ENCODE measurements at regions not wholly inside any gene's neighbourhood (a gene's known extent, or its start where the extent isn't known, plus 50 kb on each side); places are given as distances from the start of the nearest gene placed in this dataset.

DNA sequence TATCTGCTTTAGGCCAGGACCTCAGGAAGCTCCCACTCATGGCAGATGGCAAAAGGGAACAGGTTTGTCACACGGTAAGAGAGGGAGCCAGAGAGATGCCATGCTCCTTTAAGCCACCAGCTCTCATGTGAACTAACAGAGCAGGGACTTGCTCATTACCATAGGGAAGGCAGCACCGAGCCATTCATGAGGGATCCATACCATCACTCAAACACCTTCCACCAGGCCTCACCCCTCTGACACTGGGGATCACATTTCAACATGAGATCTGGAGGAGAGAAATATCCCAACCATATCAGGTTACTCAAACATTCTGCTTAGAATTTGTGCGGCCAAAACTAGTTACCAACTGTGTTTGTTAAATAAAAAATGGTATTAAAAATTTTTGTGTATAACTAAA lies 427.0 kb downstream of the UQCRFS1 start:
- POLR2A ChIA-PET, result no interaction called here
- TF ChIP-seq L3MBTL2 (conservative IDR thresholded peaks at IDR 0.05) (no peak), FOXM1 (IDR thresholded peaks at IDR 0.05; ENCODE audit: borderline replicate concordance) (no peak), FOXK2 (IDR thresholded peaks at IDR 0.05) (no peak)
- CTCF ChIA-PET, result no interaction called here
- no peak for DNase-seq (ENCODE audit: extremely low spot score)

DNA sequence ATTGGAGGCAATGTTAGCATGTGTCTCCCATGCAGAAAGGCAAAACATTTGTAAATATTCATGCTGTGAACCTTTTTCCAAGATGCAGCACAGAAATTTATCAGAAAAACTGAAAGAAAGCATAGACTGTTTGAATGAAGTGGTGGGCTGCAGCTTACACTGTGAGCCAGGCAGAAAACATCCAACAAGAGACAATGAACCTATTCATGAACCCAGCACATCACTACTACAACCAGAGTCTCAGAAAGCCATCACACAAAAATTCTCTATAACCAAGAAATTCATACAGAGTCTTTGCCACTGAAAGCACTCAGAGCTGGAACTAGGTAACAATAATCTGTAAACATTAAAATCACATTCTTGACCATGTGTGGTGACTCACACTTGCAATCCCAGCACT lies 448.9 kb downstream of the UQCRFS1 start:
- POLR2A ChIA-PET, result no interaction called here
- DNase-seq (ENCODE audit: extremely low spot score), result no peak
- TF ChIP-seq ELF4 (IDR thresholded peaks at IDR 0.05) (no peak), SP1 (IDR thresholded peaks at IDR 0.05) (no peak), ARNT (IDR thresholded peaks at IDR 0.05) (no peak), FOXK2 (IDR thresholded peaks at IDR 0.05) (no peak), L3MBTL2 (conservative IDR thresholded peaks at IDR 0.05) (no peak), HDGF (IDR thresholded peaks at IDR 0.05; ENCODE audit: borderline replicate concordance) (no peak), SUZ12 (IDR thresholded peaks at IDR 0.05) (no peak), ZNF384 (IDR thresholded peaks at IDR 0.05) (no peak), TARDBP (IDR thresholded peaks at IDR 0.05) (no peak), NFRKB (IDR thresholded peaks at IDR 0.05) (no peak), FOXA1 (IDR thresholded peaks at IDR 0.05) (no peak), CTBP1 (IDR thresholded peaks at IDR 0.05; ENCODE audit: borderline replicate concordance) (no peak), BHLHE40 (IDR thresholded peaks at IDR 0.05; ENCODE audit: borderline replicate concordance) (no peak), FOXM1 (IDR thresholded peaks at IDR 0.05; ENCODE audit: borderline replicate concordance) (no peak), LEF1 (IDR thresholded peaks at IDR 0.05; ENCODE audit: borderline replicate concordance) (no peak)
- TF ChIP-seq, protein P1, sequence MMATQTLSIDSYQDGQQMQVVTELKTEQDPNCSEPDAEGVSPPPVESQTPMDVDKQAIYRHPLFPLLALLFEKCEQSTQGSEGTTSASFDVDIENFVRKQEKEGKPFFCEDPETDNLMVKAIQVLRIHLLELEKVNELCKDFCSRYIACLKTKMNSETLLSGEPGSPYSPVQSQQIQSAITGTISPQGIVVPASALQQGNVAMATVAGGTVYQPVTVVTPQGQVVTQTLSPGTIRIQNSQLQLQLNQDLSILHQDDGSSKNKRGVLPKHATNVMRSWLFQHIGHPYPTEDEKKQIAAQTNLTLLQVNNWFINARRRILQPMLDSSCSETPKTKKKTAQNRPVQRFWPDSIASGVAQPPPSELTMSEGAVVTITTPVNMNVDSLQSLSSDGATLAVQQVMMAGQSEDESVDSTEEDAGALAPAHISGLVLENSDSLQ (IDR thresholded peaks at IDR 0.05), result no peak
- CTCF ChIA-PET, result no interaction called here

DNA sequence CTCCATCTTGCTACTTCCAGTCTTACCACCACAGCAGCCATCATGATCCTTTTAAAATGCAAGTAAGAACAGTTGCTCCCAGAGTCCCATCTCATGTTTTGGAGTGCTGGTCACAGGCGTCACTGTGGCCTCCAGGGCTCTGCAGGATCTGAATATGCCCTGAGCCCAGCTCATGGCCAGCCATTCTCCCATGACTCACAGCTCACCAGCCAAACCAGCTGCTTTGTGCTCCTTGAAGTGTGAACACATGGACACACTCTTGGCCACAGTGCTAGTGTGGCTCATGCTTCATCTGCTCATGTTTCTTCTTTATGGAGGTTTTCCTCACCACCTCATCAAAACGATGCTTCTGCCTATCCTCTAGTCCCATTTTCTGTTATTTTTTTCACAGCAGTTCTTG lies 466.5 kb downstream of the UQCRFS1 start:
- no peak for TF ChIP-seq FOXK2 (IDR thresholded peaks at IDR 0.05)
- no peak for TF ChIP-seq ARNT (IDR thresholded peaks at IDR 0.05)
- no peak for TF ChIP-seq TARDBP (IDR thresholded peaks at IDR 0.05)
- no peak for TF ChIP-seq LEF1 (IDR thresholded peaks at IDR 0.05; ENCODE audit: borderline replicate concordance)
- no peak for TF ChIP-seq SUZ12 (IDR thresholded peaks at IDR 0.05)
- TF ChIP-seq FOXA1 (IDR thresholded peaks at IDR 0.05), result no peak
- no peak for TF ChIP-seq SP1 (IDR thresholded peaks at IDR 0.05)
- no peak for TF ChIP-seq L3MBTL2 (conservative IDR thresholded peaks at IDR 0.05)
- TF ChIP-seq ZNF384 (IDR thresholded peaks at IDR 0.05), result no peak
- no peak for TF ChIP-seq BHLHE40 (IDR thresholded peaks at IDR 0.05; ENCODE audit: borderline replicate concordance)
- ChIA-PET POLR2A (no interaction called here), CTCF (no interaction called here)
- DNase-seq (ENCODE audit: extremely low spot score), result no peak

DNA sequence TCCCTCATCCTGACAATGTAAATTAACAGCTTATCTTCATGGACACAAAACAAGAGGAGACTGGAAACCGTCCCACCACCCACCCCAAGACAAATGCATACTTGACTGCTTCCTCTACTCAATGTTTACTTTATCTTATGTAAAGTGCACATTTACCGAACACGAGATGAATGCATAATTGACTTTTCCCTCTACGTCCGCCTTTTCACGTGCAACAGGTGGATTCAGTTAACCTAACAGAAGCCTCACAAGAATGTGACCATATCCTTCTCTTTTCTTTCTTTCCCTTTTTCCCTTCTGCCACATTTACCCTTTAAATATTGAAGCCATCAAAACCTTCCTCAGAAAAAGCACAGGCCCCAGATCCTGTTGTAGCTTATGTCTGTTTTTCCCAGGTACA lies 468.0 kb downstream of the UQCRFS1 start:
- POLR2A ChIA-PET, result no interaction called here
- no peak for DNase-seq (ENCODE audit: extremely low spot score)
- TF ChIP-seq NFRKB (IDR thresholded peaks at IDR 0.05) (no peak), ARNT (IDR thresholded peaks at IDR 0.05) (no peak), L3MBTL2 (conservative IDR thresholded peaks at IDR 0.05) (no peak), FOXA1 (IDR thresholded peaks at IDR 0.05) (no peak), HDGF (IDR thresholded peaks at IDR 0.05; ENCODE audit: borderline replicate concordance) (no peak), FOXK2 (IDR thresholded peaks at IDR 0.05) (no peak), ELF4 (IDR thresholded peaks at IDR 0.05) (no peak), FOXM1 (IDR thresholded peaks at IDR 0.05; ENCODE audit: borderline replicate concordance) (no peak), BHLHE40 (IDR thresholded peaks at IDR 0.05; ENCODE audit: borderline replicate concordance) (no peak), CTBP1 (IDR thresholded peaks at IDR 0.05; ENCODE audit: borderline replicate concordance) (no peak), TARDBP (IDR thresholded peaks at IDR 0.05) (no peak), SP1 (IDR thresholded peaks at IDR 0.05) (no peak), ZNF384 (IDR thresholded peaks at IDR 0.05) (no peak), LEF1 (IDR thresholded peaks at IDR 0.05; ENCODE audit: borderline replicate concordance) (no peak), SUZ12 (IDR thresholded peaks at IDR 0.05) (no peak)
- TF ChIP-seq, protein P1 (IDR thresholded peaks at IDR 0.05), result no peak
- CTCF ChIA-PET, result no interaction called here

DNA sequence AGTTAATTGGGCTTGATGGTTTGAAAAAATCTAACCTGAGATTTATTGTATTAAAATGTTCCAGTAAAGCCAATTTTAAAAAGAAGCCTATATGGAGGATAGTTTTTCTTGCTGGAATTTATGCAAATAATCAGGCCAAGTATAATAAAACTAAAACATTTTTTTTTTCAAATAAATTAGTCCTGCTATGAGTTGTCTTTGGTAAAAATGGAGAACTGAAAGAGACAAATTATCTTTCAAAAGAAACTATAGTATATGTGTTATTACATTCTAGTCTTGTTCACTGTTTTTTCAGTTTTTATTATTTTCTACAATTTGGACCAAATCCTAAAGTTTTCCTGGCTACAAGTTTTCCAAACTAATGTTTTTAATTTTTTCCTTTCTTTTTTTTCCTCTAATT lies 468.9 kb downstream of the UQCRFS1 start:
- TF ChIP-seq BHLHE40 (IDR thresholded peaks at IDR 0.05; ENCODE audit: borderline replicate concordance) (no peak), ARNT (IDR thresholded peaks at IDR 0.05) (no peak), NFRKB (IDR thresholded peaks at IDR 0.05) (no peak), SUZ12 (IDR thresholded peaks at IDR 0.05) (no peak), FOXK2 (IDR thresholded peaks at IDR 0.05) (no peak), TARDBP (IDR thresholded peaks at IDR 0.05) (no peak)
- TF ChIP-seq, protein P1 (IDR thresholded peaks at IDR 0.05), result no peak
- ChIA-PET POLR2A (no interaction called here), CTCF (no interaction called here)
- DNase-seq (ENCODE audit: extremely low spot score), result no peak

DNA sequence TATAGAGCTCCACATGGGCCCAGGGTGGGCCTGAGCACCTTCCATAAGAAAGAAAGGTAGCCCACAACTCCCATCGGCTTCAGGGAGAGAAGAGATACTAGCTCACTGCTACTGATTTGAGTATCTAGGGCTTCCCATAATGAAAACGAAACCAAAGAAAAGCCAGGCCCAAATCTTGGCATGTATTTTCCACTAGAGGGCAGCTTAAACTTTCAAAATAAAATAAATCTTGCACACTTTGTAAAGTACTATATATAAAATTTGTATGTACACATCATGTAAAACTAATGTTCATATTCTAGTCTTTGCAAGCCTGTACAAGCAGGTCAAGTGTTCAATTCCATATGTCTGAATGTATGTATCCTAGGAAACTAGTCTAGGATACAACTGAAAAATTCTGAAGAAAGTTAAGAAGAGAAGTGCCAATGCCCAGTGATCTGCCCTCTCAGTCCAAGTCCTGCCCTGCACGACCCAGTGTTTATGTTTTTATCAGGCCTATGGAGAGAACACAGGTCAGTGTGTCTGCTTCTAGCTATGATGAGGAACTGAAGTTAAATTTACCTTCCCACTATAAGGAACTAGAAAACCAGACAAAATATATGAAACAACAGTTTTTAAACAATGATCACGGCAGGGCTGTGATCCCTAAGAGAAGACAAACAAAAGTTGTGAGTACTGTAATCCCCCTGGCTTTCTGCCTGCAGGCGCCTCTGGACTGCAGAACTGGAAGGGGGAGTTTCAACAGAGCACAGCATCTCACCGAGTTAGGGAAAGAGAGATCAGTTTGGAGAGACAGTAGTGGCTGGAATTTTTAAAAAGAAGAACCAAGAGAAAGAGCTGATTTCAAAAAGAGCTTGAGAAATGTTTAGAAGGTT lies 475.7 kb downstream of the UQCRFS1 start:
- ChIA-PET CTCF (interaction anchor here (0.6 to 1.3 kb wide), 3 partner anchors 9 to 918 kb away, joined by 4 to 11 read pairs (median 4); no protein-coding TSS in a partner anchor), POLR2A (no interaction called here)
- no peak for DNase-seq (ENCODE audit: extremely low spot score)
- TF ChIP-seq ZNF384 (IDR thresholded peaks at IDR 0.05) (no peak), NFRKB (IDR thresholded peaks at IDR 0.05) (no peak), BHLHE40 (IDR thresholded peaks at IDR 0.05; ENCODE audit: borderline replicate concordance) (no peak), FOXK2 (IDR thresholded peaks at IDR 0.05) (no peak), LEF1 (IDR thresholded peaks at IDR 0.05; ENCODE audit: borderline replicate concordance) (no peak), FOXM1 (IDR thresholded peaks at IDR 0.05; ENCODE audit: borderline replicate concordance) (no peak), CTBP1 (IDR thresholded peaks at IDR 0.05; ENCODE audit: borderline replicate concordance) (no peak)
- TF ChIP-seq, protein P1 (IDR thresholded peaks at IDR 0.05), result no peak
